Sigmoid colon (tissue), 6 donors: ENCODE measurements at regions not wholly inside any gene's neighbourhood (a gene's known extent, or its start where the extent isn't known, plus 50 kb on each side); places are given as distances from the start of the nearest gene placed in this dataset.

Experiments used
- DNase-seq: peaks from one replicate; pipeline ENCODE4 v3.0.0-alpha.2; 2019
- H3K27ac ChIP-seq, 4 donors: fragments of 200-600 bp; sonication (generic); one replicate each; pipeline ENCODE4 v1.5.1; 2016 to 2019; ENCODE audit warnings: mild to moderate bottlenecking in 1 of 4
- H3K27me3 ChIP-seq, 3 donors: fragments of 200-600 bp; sonication (generic); one replicate each; pipeline ENCODE4 v1.5.1; 2019; ENCODE audit warnings: mild to moderate bottlenecking in 1 of 3
- H3K36me3 ChIP-seq, 4 donors: fragments of 200-600 bp; sonication (generic); one replicate each; pipeline ENCODE4 v1.5.1; 2016 to 2019
- H3K4me1 ChIP-seq, 4 donors: fragments of 200-600 bp; sonication (generic); one replicate each; pipeline ENCODE4 v1.5.1; 2017 to 2019
- H3K4me3 ChIP-seq, 4 donors: fragments of 200-600 bp; sonication (generic); one replicate each; pipeline ENCODE4 v1.5.1; 2017 to 2019; ENCODE audit warnings: mild to moderate bottlenecking in 2 of 4, moderate library complexity in 1 of 4
- H3K9me3 ChIP-seq, 4 donors: fragments of 200-600 bp in 3 of 4; sonication (generic) in 3 of 4; one replicate each; pipeline versions ENCODE4 v1.5.1 to v1.6.1; 2013 to 2019
- EP300 ChIP-seq, 4 donors: sonication (generic); formaldehyde crosslinking; IDR thresholded peaks; one replicate each; pipeline ENCODE4 v1.6.1; 2017; ENCODE audit warnings: antibody characterized with exemption in 4 of 4
- POLR2A ChIP-seq, 2 donors: fragments of 450-650 bp; IDR thresholded peaks; one replicate each; pipeline ENCODE4 v1.6.1; 2016; ENCODE audit warnings: antibody characterized with exemption in 2 of 2, mild to moderate bottlenecking in 2 of 2, moderate library complexity in 2 of 2
- POLR2AphosphoS5 ChIP-seq, 4 donors: sonication (generic); formaldehyde crosslinking; IDR thresholded peaks; one replicate each; pipeline ENCODE4 v1.6.1; 2017; ENCODE audit warnings: antibody characterized with exemption in 4 of 4
- WGBS, 2 donors: extraction: QIAGEN DNeasy Blood & Tissue Kit; methylation state at CpG; one replicate each; pipeline ENCODE4 v1.1.7; 2013; 5-methylcytosine and 5-hydroxymethylcytosine counted together
- intact Hi-C: fragments of 100-400 bp; cut with DNase I; formaldehyde crosslinking; loops from one replicate; pipeline ENCODE4 v1.15.1; 2023
- TF ChIP-seq, protein P1 (sequence below), 4 experiments: fragments of 450-650 bp in 3 of 4; fragments of 200-600 bp in 1 of 4; IDR thresholded peaks; one replicate each; pipeline ENCODE4 v1.5.1; 2016 to 2019; ENCODE audit warnings: antibody characterized with exemption in 4 of 4, mild to moderate bottlenecking in 3 of 4, moderate library complexity in 2 of 4
- donor health status: healthy with polysubstance abuse.
- donor health status: healthy.

DNA sequence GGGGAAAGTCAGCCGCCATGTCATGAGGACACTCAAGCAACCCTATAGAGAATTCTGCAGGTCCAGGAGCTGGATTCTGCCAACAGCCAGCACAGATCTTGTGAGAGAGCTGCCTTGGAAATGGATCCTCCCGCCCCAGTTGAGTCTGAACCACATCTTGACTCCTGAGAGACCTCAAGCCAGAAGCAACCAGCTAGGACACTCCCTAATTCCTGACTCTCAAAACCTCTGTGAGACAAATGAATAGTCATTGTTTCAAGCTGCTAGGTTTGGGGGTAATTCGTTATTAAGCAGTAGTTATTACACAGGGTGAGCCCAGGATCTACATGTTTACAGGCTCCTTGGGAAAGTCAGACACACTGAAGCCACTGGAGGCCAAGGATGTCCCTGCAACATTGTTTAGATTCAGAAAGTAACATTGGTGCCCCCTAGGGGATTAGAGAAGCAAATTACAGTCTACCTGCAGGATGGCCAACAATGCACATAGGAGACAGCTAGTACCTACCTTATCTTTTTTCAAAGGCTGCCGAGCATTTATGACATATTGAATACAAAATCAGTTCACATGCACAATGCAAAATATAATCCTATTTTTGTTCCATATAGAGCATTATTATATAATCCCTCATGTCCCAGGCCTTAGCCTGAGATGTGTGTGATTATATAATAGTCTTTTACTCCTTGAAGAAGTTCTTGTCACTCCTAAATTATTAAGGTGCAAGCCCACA is 57.9 kb upstream of the FICD start:
- H3K9me3 ChIP-seq: no peaks in the 10 kb centered on the region
- peaks cover 0 to 1% (median 0%) of the 10 kb centered on the region in 3 donors for H3K27me3 ChIP-seq
- TF ChIP-seq, protein P1, sequence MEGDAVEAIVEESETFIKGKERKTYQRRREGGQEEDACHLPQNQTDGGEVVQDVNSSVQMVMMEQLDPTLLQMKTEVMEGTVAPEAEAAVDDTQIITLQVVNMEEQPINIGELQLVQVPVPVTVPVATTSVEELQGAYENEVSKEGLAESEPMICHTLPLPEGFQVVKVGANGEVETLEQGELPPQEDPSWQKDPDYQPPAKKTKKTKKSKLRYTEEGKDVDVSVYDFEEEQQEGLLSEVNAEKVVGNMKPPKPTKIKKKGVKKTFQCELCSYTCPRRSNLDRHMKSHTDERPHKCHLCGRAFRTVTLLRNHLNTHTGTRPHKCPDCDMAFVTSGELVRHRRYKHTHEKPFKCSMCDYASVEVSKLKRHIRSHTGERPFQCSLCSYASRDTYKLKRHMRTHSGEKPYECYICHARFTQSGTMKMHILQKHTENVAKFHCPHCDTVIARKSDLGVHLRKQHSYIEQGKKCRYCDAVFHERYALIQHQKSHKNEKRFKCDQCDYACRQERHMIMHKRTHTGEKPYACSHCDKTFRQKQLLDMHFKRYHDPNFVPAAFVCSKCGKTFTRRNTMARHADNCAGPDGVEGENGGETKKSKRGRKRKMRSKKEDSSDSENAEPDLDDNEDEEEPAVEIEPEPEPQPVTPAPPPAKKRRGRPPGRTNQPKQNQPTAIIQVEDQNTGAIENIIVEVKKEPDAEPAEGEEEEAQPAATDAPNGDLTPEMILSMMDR (IDR thresholded peaks at IDR 0.05): peak in 3 of 4 experiments; percentile 45 to 46 (median 46)
- TF ChIP-seq POLR2AphosphoS5 (IDR thresholded peaks at IDR 0.05): no peak
- DNase-seq: no peak
- WGBS, 2 donors: 50 to 51% methylated on average over 4 of the region's 4 CpGs
- no peak overlapping the region for H3K4me3 ChIP-seq
- H3K4me1 ChIP-seq: no peaks in the 10 kb centered on the region
- intact Hi-C loops: no loop called here
- H3K27ac ChIP-seq: no peak overlapping the region
- no peaks in the 10 kb centered on the region for H3K36me3 ChIP-seq

DNA sequence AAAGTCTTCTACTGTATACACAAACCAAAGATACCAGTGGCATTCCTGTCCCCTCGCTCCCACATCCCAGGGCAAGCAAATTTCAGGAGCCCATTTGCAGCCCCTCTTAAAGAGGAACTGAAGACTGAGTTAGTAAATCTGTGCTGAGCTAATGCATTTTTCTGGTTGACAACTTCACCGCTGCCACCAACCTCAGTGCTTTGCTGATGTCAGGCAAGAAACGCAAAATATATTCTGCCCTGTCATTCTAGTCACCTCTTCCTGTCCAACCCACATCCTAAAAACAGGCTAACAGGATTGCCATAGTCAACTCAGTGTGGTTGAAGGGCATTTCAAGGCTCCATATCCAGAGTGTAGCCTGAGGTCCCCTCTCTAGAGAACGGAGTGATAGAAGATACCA is 59.4 kb upstream of the FICD start:
- no peak for DNase-seq
- Histone ChIP-seq H3K4me1 (no peaks in the 10 kb centered on the region), H3K9me3 (no peaks in the 10 kb centered on the region), H3K27me3 (no peaks in the 10 kb centered on the region), H3K4me3 (no peak overlapping the region), H3K27ac (no peak overlapping the region), H3K36me3 (no peaks in the 10 kb centered on the region)
- 64 to 78% methylated on average over 4 of the region's 4 CpGs for WGBS, 2 donors
- intact Hi-C loops: no loop called here
- TF ChIP-seq, protein P1 (IDR thresholded peaks at IDR 0.05): no peak
- no peak for TF ChIP-seq POLR2A (IDR thresholded peaks at IDR 0.05)
- no peak for TF ChIP-seq EP300 (IDR thresholded peaks at IDR 0.05)
- TF ChIP-seq POLR2AphosphoS5 (IDR thresholded peaks at IDR 0.05): no peak

DNA sequence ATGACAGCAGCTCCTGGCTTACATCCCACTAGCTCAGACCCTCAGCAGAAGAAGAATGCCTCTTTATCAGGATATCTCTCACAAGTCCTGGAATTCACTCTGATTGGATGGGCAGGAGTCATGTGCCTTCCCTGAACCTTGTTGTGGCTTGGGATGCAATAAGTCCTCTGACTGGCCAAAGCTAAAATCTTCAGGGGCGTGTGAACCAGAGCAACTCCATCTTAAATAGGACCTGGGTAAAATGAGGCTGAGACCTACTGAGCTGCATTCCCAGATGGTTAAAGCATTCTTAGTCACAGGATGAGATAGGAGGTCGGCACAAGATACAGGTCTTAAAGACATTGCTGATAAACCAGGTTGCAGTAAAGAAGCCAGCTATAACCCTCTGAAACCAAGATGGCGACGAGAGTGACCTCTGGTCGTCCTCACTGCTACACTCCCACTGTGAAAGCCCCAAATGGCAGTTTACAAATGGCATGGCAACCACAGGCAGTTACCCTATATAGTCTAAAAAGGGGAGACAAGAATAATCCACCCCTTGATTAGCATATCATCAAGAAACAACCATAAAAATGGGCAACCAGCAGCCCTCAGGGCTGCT is 60.4 kb upstream of the FICD start:
- H3K36me3 ChIP-seq: no peaks in the 10 kb centered on the region
- TF ChIP-seq POLR2A (IDR thresholded peaks at IDR 0.05) (no peak), POLR2AphosphoS5 (IDR thresholded peaks at IDR 0.05) (no peak), EP300 (IDR thresholded peaks at IDR 0.05) (no peak)
- TF ChIP-seq, protein P1 (IDR thresholded peaks at IDR 0.05): no peak
- H3K4me1 ChIP-seq: no peaks in the 10 kb centered on the region
- 72 to 77% methylated on average over 5 of the region's 5 CpGs for WGBS, 2 donors
- no peak for DNase-seq
- intact Hi-C loops: no loop called here
- H3K27ac ChIP-seq: no peak overlapping the region
- H3K9me3 ChIP-seq: no peaks in the 10 kb centered on the region
- H3K27me3 ChIP-seq: no peaks in the 10 kb centered on the region
- no peak overlapping the region for H3K4me3 ChIP-seq

DNA sequence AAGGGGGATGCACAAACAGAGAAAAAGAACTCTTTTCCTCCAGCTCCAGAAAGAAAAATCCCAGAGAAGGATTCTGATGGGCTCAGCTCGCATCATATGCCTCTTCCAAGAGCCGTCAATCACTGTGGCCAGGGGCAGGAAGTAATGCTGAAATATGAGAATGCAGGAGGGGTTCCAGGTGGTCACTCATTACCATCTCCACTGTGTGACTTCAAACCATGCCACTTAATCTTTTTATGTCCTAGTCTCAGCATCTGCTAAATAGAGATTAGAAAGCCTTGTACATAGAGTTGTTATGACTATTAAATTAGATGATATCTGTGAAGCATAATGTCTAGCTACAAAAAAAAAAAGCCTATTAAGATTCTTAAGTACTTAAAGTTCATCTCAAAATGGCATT is 65.6 kb upstream of the FICD start:
- Histone ChIP-seq H3K27ac (no peak overlapping the region), H3K36me3 (no peaks in the 10 kb centered on the region), H3K9me3 (no peaks in the 10 kb centered on the region), H3K4me1 (no peaks in the 10 kb centered on the region), H3K27me3 (no peaks in the 10 kb centered on the region), H3K4me3 (no peak overlapping the region)
- intact Hi-C loops: loop anchor here (5.0 kb wide), 1 partner anchor 102 kb away; no protein-coding TSS in a partner anchor
- TF ChIP-seq POLR2AphosphoS5 (IDR thresholded peaks at IDR 0.05) (no peak), POLR2A (IDR thresholded peaks at IDR 0.05) (no peak), EP300 (IDR thresholded peaks at IDR 0.05) (no peak)
- TF ChIP-seq, protein P1 (IDR thresholded peaks at IDR 0.05): no peak
- 29 to 52% methylated on average over 2 of the region's 2 CpGs for WGBS, 2 donors
- no peak for DNase-seq
